HG03457 (cell line): ENCODE measurements at regions not wholly inside any gene's neighbourhood (a gene's known extent, or its start where the extent isn't known, plus 50 kb on each side); places are given as distances from the start of the nearest gene placed in this dataset.
"Not testable (repeated sequence)": the region's sequence is repeated elsewhere in the genome, so short reads cannot be mapped to it uniquely, and the experiment has no call there.

Experiments used
- ATAC-seq: cut with Tn5 transposase; IDR thresholded peaks from one replicate; pipeline ENCODE4 v1.9.1; 2021; ENCODE audit warnings: moderate number of reproducible peaks; ENCODE audit not compliant: unreplicated experiment

GRCh38 chr11:104704888-104705287, 193.4 kb downstream of the CASP12 start:
- no peak for ATAC-seq

DNA sequence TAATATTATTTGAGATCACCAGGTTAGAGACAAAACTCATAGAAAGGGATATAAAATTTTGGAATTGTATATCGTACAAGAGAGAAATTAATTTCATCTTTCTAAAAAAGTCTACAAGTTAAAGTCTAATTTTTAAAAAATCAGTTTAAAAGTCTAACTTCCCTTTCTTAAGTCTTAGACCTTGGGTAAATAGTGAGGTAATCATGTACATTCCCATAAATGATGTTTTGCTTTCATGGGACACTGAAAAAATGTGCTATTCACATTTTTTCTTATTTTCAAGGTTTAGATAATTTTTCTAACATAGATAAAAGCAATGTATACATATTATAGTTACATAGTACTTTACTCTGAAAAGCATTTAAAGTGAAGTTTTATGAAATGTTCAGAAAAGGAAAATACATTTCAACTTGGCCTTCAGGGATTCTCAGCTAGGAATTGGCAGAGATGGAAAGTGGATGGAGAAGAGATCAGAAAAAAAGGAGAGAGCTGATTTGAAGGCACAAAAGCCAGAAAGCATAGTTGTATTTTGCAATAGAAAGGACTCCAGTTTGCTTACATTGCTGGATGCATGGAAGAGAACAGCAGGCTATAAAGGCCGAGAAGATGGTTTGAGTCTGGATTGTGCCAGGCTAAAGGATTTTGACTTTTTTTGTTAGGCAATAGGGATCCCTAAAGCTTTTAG, 194.0 kb downstream of the CASP12 start:
- no peak for ATAC-seq

GRCh38 chr11:104700609-104701008, 197.7 kb downstream of the CASP12 start:
- no peak for ATAC-seq

DNA sequence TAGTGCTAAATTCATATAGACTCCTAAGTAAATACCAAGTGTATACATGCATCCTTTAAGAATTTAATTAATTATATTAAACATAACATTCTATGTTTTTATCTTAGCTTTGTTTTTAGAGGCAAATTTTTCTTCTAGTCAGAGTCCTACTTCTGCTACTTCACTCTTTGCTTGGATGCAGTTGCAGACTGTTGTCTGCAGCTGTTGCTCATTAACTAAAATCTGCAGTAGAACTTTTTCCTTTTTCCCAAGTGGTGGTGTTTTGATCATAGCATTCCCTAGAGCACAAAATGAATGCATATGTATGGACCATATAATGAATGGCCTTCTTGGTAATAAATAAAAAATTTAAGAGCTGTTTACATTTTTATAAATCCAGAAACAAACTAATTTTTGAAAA, 198.3 kb downstream of the CASP12 start:
- ATAC-seq, result no peak

DNA sequence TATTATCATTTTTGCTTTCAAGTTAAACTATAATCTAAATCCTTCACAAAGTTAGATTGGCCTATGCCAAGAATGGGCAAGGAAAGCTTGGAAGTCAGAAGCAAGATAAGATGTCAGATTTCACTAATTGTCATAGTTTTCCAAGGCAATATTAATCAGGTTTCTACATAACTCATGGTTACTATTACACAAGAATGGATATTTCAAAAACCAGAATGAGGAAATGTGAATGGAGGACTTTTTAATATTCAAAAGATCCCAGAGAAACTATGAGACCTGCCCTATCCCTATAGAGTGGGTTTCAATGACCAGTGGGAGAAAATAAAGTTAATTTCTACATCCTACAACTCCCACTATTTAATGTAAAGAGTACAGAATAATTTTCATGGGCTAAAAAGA, 203.2 kb downstream of the CASP12 start:
- ATAC-seq, result no peak

DNA sequence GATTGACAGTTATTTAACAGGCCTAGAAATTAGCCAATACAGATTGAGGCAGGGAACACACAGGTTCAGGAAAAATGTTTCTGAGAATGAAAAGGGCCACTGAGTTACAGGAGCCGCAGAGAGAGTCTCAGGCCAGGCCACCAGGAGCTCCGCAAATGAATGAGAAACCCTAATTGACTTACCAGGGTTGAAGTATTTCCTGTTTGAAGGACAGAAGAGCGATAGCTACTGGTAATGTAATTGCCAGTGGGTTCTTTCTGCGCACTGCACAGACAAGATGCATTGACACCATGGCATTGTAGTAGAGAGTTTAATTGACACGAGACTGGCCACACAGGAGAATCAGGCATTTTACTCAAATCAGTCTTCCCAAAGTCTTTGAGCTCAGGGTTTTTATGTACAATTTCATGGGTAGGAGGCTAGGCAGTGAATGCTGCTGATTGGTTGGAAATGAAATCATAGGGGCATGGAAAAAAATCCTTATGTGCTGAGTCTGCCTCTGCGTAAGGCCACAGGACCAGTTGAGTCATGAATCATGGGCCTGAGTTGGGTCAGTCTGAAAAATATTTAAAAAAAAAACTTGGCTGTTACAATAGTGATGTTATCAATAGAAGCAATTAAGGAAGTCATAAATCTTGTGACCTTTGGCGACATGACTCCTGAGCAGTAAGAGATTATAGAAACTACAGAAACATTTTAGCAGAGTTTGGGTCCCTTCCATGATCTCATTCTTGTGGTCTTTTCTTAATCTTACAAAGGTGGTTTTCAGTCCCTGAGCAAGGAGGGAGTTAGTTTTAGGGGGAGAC, 203.8 kb downstream of the CASP12 start:
- no peak for ATAC-seq

GRCh38 chr11:104692751-104693150, 205.5 kb downstream of the CASP12 start:
- ATAC-seq, result no peak

- no peak for ATAC-seq
Measured at GRCh38 chr11:104691129-104691528, 207.1 kb downstream of the CASP12 start.

- ATAC-seq, result no peak
Measured at GRCh38 chr11:104690241-104690640, 208.0 kb downstream of the CASP12 start.

DNA sequence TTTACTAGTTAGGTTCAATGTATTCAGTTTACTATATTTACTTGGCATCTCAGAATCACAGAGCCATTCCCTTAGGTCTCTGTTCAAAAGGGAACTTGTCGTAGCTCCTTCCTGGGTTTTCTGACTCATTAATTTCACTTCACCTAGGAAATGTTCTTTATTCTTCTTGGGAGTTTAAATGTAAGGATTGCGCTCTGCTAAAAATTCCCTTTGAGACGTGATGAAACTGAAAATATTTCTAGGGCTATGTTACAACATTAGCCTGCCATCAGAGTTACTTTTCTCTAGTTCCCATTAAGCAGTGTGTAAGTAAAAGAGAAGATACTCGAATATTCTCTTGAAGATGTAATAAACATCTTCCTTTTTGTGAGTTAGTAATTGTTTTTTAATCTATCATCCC, 209.5 kb downstream of the CASP12 start:
- ATAC-seq, result no peak

DNA sequence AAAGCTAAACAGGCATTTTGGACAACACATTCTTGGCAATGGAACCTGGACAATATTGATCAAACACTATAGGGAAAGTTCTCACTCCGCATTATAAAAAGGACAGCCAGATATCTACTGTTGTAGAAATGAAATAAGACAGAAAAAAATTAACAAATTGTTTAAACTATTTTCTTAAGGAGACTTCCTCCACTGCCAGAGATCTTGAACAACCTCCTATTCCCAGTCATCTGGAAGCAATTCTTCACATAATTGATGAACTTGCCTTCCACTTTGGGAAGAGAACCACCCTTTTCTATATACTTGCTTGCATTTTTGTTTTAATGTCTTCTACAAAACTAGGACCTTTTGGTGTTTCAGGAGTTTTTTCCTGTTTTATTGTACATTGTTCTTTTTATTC, 216.1 kb downstream of the CASP12 start:
- no peak for ATAC-seq

GRCh38 chr11:104679258-104679657, 219.0 kb downstream of the CASP12 start:
- ATAC-seq, result no peak

- no peak for ATAC-seq
Measured at GRCh38 chr11:104678408-104678807, 219.9 kb downstream of the CASP12 start.

DNA sequence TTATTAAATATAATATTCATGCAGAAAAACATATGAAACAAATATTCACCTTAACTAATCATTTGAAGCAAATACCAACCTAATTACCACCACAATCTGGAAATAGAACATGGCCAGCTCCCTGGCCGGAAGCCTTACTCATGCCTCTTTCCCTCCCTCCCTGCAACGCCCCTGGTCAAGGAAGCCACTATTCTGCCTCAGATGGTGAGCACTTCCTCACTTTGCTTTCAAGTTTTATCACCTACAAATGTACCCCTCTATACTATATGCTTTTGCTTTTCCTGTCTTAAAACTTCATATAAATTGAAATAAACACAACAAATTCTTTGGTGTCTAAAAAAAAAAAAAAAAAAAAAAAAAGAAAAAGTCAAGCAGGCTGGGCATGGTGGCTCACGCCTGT, 221.2 kb downstream of the CASP12 start:
- not testable (repeated sequence) for ATAC-seq

DNA sequence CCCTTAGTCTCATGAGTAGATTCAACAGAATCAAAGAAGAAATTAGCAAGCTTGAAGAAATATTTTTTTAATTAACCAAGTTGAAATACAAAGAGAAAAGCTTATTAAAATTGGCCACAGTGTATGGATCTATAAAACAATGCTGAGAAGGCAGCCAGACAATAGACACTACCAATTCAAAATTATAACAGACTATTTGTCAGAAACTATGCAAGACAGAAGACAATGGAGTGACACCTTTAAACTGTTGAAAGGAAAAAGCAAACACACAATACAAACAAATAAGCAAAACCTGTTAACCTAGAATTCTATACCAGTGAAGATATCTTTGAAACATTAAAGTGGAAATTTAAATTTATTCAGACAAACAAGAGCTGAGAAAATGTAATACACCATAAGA, 225.4 kb downstream of the CASP12 start:
- no peak for ATAC-seq

GRCh38 chr11:104668797-104669463, 229.3 kb downstream of the CASP12 start:
- no peak for ATAC-seq

- no peak for ATAC-seq
Measured at GRCh38 chr11:104666624-104667023, 231.6 kb downstream of the CASP12 start.

- no peak for ATAC-seq
Measured at GRCh38 chr11:104665641-104666040, 232.6 kb downstream of the CASP12 start.

DNA sequence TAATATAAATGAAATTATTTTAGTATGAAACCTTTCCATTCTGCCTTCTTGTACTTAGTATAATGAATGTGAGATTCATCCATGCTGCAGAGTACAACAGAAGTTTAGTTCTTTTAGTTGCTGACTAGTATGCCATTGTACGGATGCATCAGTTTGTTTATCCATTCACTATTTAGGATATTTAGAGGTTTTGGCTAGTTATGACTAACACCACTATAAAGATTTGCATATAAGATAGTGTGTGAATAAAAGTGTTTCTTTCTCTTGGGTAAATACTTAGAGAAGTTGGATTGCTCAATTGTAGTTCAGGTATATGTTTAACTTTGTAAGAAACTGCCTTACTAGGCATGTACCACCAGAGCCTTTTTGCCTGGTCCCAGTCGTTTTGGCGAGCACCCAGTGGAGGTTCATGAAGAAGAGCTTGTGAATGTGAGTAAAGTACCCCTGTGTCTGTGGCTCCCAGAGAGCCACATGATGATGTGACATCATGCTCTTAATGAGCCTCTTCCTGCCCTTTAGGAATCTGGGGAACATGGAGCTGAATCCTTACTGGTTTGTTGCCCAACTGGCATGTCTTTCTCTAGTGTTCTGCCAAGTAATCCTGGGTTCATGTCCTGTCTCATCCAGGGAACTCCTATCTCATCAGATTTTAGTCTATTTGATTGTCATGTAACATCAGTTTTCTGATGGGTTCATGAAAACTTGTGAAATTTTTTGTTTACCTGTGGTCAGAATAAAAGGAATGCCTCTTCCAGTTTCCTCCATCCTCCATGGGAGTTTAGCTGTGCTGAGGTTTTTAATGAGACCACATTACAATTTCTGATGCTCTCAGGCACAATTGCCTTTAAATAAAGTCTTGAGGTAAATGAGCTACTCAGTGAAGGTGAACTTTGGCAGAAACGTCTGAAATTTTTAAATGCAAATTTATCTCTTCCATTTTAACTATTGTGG, 234.8 kb downstream of the CASP12 start:
- no peak for ATAC-seq

DNA sequence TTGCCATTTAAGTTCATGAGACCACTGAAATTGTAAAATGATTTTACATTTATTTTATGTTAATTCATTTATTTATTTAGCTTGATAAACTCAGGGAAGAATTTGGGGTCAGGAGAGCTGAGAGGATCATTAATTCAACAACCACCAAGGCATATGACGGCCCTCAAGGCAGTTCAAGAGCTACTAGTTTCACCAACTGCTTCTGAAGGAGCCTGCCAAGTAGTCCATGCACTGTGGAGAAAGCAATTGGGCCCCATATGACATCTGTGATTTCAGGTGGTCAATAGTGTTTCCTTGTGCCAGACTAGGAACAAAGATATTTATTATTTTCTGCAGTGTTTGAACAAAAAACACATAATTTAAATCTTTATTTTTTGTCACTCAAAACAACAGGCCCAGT, 236.4 kb downstream of the CASP12 start:
- no peak for ATAC-seq

DNA sequence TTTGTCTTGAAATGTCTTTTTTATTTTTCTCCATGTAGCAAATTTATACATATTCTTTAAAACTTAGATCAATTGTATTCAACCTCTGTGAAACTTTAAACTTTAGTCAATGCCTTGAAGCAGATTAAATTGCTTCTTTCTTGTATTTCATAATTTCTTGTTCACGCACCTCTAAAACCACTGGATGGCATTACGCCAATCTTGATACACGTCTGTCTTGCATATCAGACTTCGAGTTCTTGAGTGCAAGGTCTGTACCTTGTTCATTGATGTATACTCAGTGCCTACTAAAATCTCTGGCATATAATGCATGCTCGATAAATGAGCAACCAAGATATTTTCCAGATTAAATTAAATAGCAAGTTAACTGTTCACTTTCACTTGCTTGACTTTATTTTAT, 236.8 kb downstream of the CASP12 start:
- no peak for ATAC-seq
